Superior temporal gyrus (tissue), 1 donor: ENCODE measurements at regions not wholly inside any gene's neighbourhood (a gene's known extent, or its start where the extent isn't known, plus 50 kb on each side); places are given as distances from the start of the nearest gene placed in this dataset.

Source experiments
- DNase-seq: peaks from one replicate; pipeline ENCODE4 v3.0.0-alpha.2; 2016; ENCODE audit errors: extremely low spot score

DNA sequence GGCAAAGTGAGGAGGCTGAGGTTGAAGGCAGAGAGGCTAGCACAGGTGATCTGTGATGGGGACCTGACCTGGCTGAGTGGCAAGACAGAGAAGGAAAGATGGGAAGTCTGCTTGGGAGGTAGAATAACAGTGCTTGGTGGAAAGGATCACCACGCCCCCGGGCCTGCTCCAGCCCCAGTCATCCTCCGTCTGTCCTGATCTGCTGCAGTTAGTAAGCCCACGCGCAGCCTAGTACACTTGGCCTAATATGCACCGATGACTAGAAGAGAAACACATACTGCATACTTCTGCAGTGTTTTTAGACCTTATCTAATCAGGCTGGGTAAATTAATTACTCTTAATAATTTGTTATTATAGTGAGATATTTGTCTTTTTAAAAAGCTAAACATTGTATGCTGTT lies 103.7 kb upstream of the KLF3 start:
- DNase-seq = no peak

GRCh38 chr4:38560768-38561558 lies 103.0 kb upstream of the KLF3 start:
- no peak for DNase-seq

- DNase-seq = no peak
Observed at GRCh38 chr4:38562751-38563198, 101.2 kb upstream of the KLF3 start.

DNA sequence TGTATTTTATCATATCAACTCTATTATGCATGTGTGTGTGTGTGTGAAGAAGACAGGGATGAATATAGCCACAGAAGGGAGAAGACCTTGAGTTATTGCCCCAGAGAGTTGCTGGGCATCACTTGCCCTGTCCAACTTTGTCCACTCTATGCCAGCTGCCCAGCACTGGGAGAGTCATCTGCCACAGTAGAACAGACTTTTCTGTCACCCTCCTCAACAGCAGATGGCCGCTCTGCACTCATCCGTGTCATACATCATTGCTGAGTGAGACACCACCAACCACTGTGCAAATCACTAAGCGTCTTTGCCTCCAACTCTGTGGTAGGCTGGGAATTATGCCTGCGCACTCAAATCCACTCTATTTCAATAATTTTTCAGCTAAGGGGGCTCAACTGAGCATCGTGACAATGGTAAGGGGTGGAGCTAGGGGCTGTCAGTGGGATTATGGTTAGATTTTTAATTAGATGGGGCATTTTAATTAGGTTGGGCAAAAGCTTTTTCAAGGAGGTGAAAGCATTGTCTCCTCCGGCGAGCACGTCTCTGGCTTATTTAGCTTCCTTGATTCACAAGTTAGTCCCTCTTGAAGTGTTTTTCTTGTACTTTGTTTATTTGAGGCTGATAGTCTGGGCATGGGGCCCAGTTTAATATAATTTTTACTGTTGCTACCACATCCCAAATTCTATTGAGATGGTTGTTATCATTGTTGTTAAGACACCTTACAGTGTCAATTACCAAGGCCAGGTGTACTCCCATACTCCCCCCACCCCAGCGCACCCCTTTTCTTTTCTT lies 100.1 kb upstream of the KLF3 start:
- DNase-seq = peak; percentile 78

DNA sequence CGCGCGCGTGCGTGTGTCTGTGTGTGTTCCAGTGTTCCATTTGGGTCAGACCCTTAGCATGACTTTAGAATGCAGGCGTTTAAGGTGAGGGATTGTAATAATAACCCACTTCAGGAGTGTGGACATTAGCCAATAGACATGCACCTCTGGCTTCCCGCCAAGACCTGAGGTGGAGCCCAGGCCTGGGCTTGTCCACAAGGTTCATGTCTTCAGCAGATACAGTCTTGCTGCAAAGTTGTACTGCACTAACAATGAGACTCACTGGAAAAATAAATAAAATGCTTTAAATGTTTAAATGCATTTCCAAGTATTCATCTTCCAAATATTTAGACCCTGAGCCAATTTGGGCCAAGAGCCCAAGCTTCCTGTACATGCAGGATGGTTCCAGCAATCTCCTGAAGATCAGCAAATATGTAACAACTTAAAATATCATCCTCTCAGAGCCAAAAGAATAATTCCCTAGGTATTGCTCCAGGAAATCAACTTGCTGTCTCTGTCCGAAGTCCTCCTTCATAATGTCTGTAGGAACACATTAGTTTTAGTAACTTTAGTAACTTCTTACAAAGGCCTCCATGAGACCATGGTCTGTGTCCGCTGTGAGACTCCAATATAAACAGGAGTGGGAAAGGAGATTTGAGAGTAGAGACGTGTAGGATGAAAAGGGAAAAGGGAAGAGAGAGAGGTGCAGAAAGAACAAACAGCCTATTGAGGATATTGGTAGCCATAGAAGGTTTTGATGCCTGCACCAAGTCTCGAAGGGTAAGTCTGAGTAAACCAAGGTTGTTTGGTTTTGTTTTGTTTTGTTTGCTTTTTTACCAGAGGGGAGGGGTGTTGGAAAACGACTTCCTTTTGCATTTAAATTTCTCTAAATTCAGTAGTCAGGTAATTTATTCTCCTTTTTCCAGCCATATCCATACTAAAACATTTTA lies 98.5 kb upstream of the KLF3 start:
- no peak for DNase-seq

DNA sequence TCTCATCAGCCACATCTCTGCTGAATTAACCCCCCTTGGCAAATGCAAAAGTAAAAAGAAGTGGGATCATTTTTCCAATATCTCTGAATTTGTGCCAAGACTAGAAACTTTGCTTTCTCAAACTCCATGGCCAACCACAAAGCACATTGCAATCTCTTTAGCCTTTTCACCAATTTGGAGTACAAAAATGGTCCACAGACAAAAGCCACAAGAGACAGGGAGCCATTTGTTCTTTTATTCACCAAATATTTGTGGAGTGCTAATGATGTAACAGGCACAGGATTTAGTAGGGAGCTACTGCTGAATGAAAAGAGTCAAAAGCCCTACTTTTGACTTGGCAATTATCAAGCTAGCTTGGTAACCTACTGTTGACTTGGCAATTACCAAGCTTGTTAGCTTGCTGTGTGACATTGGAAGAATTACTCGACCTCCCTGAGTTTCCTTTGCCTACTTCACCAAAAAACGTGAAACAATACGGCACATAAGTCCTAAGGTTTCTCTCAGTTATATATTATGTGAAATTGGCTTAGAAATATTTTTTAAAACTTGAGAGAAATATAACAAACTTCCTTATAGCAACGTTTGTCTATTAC lies 97.1 kb upstream of the KLF3 start:
- no peak for DNase-seq

GRCh38 chr4:38567457-38567856 lies 96.5 kb upstream of the KLF3 start:
- no peak for DNase-seq

GRCh38 chr4:38568768-38569167 lies 95.2 kb upstream of the KLF3 start:
- peak; percentile 62 for DNase-seq

- DNase-seq = no peak
Observed at GRCh38 chr4:38570647-38571276, 93.2 kb upstream of the KLF3 start.

GRCh38 chr4:38572793-38573192 lies 91.2 kb upstream of the KLF3 start:
- no peak for DNase-seq

DNA sequence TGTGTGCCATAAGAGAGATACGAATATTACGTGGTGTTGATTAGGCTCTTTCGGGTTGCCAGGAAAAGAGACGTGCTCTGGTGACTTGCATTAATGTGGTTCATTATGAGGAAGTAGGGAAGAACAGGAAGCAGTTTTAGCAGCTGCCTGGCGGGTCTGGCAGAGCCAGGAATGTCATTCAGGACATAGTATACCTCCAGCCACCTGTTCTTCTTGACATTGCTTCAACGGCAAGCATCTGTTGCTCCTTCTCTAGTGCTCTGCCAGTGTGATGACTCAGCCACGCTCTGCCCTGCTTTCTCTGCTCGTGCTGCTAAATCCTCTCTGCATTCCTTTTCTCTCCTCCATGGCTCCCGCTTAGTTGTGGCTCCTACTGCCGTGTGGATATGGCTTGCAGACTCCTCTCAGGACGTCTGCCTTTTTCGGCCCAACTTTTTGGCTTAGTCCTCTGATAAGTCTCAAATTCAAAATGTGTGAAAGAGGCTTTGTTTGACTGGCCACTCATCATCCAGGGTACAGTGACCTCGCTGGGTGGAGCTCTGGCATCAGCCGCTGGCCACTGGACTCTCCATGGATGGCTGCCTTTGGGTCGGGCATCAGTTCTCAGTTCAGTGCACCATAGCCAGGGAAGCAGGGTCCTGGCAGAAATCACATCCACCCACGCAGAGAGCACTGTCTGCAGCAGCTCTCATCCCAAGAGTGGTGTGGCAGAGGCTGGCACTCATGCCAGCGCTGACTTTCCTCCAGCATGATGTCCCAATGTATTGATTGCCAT lies 89.3 kb upstream of the KLF3 start:
- DNase-seq = peak; percentile 76

DNA sequence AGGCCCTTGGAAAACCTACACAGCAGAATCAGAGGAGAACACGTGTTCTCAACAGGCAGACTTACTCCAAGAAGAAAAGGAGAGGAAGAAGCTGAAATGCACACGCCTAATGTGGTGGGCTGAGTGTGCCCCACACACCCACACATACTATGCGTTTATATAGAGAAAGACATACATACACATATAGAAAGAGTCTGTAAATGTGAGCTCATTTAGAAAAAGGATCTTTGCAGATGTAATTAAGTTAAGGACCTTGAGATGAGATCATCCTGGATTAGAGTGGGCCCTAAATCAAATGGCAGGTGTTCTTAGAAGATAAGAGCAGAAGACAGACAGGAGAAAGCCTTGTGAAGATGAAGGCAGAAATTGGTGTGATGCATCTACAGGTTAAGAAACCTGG lies 87.2 kb upstream of the KLF3 start:
- no peak for DNase-seq

DNA sequence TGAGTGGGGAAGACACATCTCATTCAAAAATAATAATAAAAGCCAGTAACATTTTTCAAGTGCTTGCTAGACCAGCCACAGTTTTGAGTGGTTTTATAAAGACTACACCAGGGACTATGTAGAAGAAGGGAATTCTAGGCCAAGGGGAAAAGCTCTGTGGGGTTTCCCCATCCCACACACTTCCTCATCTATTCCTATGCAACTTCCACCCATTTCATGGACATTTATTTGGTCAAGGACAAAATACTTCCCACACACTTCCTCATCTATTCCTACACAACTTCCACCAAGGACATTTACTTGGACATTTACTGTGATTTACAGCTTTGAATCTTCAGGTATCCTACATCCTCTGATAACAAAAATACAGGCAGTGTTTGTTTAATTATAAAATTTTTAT lies 86.5 kb upstream of the KLF3 start:
- no peak for DNase-seq

DNA sequence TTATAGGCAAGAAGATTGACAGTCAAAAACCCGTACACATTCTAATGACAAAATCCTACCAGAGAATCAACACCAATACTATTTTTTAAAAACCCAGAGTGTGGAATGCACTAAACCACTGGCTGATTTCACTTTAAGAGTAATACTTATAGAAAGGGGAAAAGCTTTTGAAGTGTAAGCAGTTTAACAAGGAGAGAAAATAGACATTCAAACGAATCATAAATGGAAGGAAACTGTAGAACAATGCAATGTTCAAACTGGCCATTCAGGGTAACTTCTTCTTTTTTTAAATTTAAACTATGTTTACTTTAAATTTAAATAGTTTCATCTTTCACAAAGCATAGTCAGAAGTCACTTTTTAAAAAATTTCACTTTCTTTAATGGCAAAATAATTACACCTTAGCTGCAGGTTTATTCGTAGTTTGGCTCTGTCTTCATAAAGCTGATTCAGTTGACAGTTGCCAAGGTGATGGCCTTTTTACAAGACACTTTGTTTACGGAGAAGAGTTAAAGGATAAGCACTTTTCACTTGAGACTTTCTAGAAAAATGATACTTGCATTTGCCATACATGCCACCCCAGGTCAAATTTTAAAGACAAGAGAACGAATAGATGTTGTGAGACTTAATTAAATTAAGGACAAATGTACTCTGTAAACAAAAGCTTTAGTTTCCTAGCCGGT lies 82.4 kb upstream of the KLF3 start:
- DNase-seq = no peak

DNA sequence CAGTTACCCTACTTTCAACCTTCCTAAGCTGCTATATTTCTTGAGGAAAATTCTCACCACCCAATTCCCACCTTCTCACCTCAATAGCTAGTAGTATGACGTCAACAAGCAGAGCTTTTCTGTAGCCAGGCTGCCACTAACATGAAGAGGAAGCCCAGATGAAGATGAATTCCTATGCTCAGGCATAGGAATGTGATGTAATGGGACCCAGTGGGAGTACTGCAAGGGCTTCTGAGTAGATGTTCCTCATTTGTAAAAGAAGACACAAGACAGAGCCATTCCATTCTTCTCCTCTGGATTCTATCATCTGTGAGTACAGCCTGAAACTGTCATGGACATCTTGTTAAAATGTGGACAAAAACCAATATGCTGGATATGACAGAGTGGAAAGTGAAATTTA lies 81.6 kb upstream of the KLF3 start:
- no peak for DNase-seq

GRCh38 chr4:38582889-38583470 lies 81.0 kb upstream of the KLF3 start:
- DNase-seq = no peak

DNA sequence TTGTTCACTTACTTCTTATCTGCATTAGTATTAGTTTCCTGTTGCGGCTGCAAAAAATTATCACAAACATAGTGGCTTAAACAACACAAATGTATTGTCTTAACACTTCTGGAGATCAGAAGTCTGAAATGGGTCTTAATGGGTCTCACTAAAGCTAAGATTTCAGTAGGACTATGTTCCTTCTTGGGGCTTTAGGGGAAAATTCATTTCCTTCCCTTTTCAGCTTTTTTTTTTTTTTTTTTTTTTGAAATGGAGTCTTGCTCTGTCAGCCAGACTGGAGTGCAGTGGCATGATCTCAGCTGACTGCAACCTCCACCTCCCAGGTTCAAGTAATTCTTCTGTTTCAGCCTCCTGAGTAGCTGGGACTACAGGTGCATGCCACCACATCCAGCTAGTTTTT lies 78.1 kb upstream of the KLF3 start:
- DNase-seq = no peak

GRCh38 chr4:38587106-38587505 lies 76.9 kb upstream of the KLF3 start:
- no peak for DNase-seq

- DNase-seq = no peak
Observed at GRCh38 chr4:38590046-38590445, 74.0 kb upstream of the KLF3 start.
